B cell (primary cell): ENCODE measurements at regions not wholly inside any gene's neighbourhood (a gene's known extent, or its start where the extent isn't known, plus 50 kb on each side); places are given as distances from the start of the nearest gene placed in this dataset.

Experiments used
- ATAC-seq: fragments of 200-7000 bp; cut with Tn5 transposase; one replicate; pipeline ENCODE4 v1.10.0; 2021; ENCODE audit warnings: low read depth, mild to moderate bottlenecking, moderate number of reproducible peaks, moderate library complexity
- CTCF ChIA-PET: fragments of 350-600 bp; sonication (Branson Sonifier 250); formaldehyde crosslinking; loops from one replicate; lab custom pipeline; 2021; ENCODE audit warnings: antibody characterized with exemption, inconsistent platforms; lab: Charles Lee
- POLR2A ChIA-PET: fragments of 350-600 bp; sonication (Branson Sonifier 250); formaldehyde crosslinking; loops from one replicate; lab custom pipeline; 2021; ENCODE audit warnings: antibody characterized with exemption; lab: Charles Lee
- DNase-seq: peaks from one replicate; pipeline ENCODE4 v3.0.0; 2013
- H2AFZ ChIP-seq: 2 replicates; pipeline ENCODE4 v1.6.1; 2012; ENCODE audit warnings: mild to moderate bottlenecking, low read depth, low read length; ENCODE audit not compliant: insufficient read depth, poor library complexity, severe bottlenecking
- H3K27ac ChIP-seq, 2 donors: 1 replicate in 1 of 2; 2 replicates in 1 of 2; pipeline ENCODE4 v1.5.1; 2012 to 2013; ENCODE audit warnings: low read length in 2 of 2, mild to moderate bottlenecking in 2 of 2, moderate library complexity in 1 of 2
- H3K27me3 ChIP-seq, 4 experiments: fragments of 200-600 bp in 1 of 4; sonication (generic) in 1 of 4; replicated peaks in 1 of 4; 1 replicate in 2 of 4; 2 replicates in 2 of 4; pipeline versions ENCODE4 v1.6.1 to v1.7.0; 2013 to 2016; ENCODE audit warnings: low read length in 3 of 4, mild to moderate bottlenecking in 2 of 4, mixed read lengths in 1 of 4, moderate library complexity in 1 of 4; ENCODE audit not compliant: insufficient read depth in 4 of 4, control insufficient read depth in 3 of 4; ENCODE audit errors: control extremely low read depth in 1 of 4
- H3K36me3 ChIP-seq, 2 experiments: replicated peaks in 1 of 2; 1 replicate in 1 of 2; 2 replicates in 1 of 2; pipeline versions ENCODE4 v1.6.1 to v1.7.1; 2013; ENCODE audit warnings: low read length in 1 of 2; ENCODE audit not compliant: insufficient read depth in 2 of 2, control insufficient read depth in 1 of 2; ENCODE audit errors: control extremely low read depth in 1 of 2, extremely low read depth in 1 of 2
- H3K4me1 ChIP-seq, 2 donors: fragments of 200-600 bp in 1 of 2; sonication (generic) in 1 of 2; 1 replicate in 1 of 2; 2 replicates in 1 of 2; pipeline versions ENCODE4 v1.5.1 to v1.6.1; 2013 to 2017; ENCODE audit warnings: low read length in 2 of 2; ENCODE audit not compliant: control insufficient read depth in 2 of 2, insufficient read depth in 2 of 2
- H3K4me2 ChIP-seq: replicated peaks from 2 replicates; pipeline ENCODE3; 2012; ENCODE audit warnings: mild to moderate bottlenecking, low read depth, low read length; ENCODE audit not compliant: poor library complexity, severe bottlenecking
- H3K4me3 ChIP-seq, 5 experiments: fragments of 200-600 bp in 1 of 5; sonication (generic) in 1 of 5; 1 replicate in 3 of 5; 2 replicates in 2 of 5; pipeline versions ENCODE4 v1.5.1 to v1.7.0; 2011 to 2016; ENCODE audit warnings: low read length in 4 of 5, mild to moderate bottlenecking in 4 of 5, low read depth in 2 of 5, control low read depth in 1 of 5, moderate library complexity in 1 of 5; ENCODE audit not compliant: insufficient read depth in 1 of 5; ENCODE audit errors: control extremely low read depth in 1 of 5, extremely low read depth in 1 of 5
- H3K79me2 ChIP-seq: fragments of 200-600 bp; sonication (generic); one replicate; pipeline ENCODE4 v1.6.0; 2016; ENCODE audit warnings: low read length; ENCODE audit not compliant: control insufficient read depth, insufficient read depth
- H3K9ac ChIP-seq: fragments of 200-600 bp; sonication (generic); 2 replicates; pipeline ENCODE4 v1.6.1; 2017; ENCODE audit warnings: mild to moderate bottlenecking, low read length, moderate library complexity
- H3K9me3 ChIP-seq, 3 donors: one replicate each; pipeline versions ENCODE4 v1.6.1 to v1.7.1; 2013; ENCODE audit warnings: low read length in 2 of 3; ENCODE audit not compliant: control insufficient read depth in 2 of 3, insufficient read depth in 1 of 3; ENCODE audit errors: control extremely low read depth in 1 of 3
- H4K20me1 ChIP-seq: 2 replicates; pipeline ENCODE4 v1.6.0; 2012; ENCODE audit warnings: mild to moderate bottlenecking, low read length; ENCODE audit not compliant: insufficient read depth, control insufficient read depth, poor library complexity, severe bottlenecking
- H3K27ac Mint-ChIP-seq: one replicate; pipeline ENCODE4 v1.8.0; 2021; ENCODE audit warnings: mixed read lengths
- H3K27me3 Mint-ChIP-seq: one replicate; pipeline ENCODE4 v1.8.0; 2021; ENCODE audit warnings: mixed read lengths
- H3K4me1 Mint-ChIP-seq: one replicate; pipeline ENCODE4 v1.8.0; 2021; ENCODE audit warnings: mixed read lengths
- H3K4me3 Mint-ChIP-seq: one replicate; pipeline ENCODE4 v1.8.0; 2021; ENCODE audit warnings: mixed read lengths
- H3K9me3 Mint-ChIP-seq: one replicate; pipeline ENCODE4 v1.8.0; 2022; ENCODE audit warnings: mixed read lengths; ENCODE audit not compliant: insufficient read depth
- CTCF ChIP-seq: fragments of 200-600 bp; IDR thresholded peaks from one replicate; pipeline ENCODE4 v1.8.0; 2022; ENCODE audit warnings: antibody characterized with exemption, mild to moderate bottlenecking
- EZH2 ChIP-seq: IDR thresholded peaks from 2 replicates; pipeline ENCODE4 v1.6.1; 2012; ENCODE audit warnings: borderline replicate concordance, low read depth, mild to moderate bottlenecking, moderate library complexity, low read length; ENCODE audit not compliant: insufficient read depth, poor library complexity, severe bottlenecking
- WGBS: methylation state at CpG from one replicate; pipeline ENCODE4 v1.1.5; 2013; ENCODE audit warnings: missing lambda C conversion rate; ENCODE audit not compliant: insufficient coverage; 5-methylcytosine and 5-hydroxymethylcytosine counted together
- intact Hi-C: fragments of 100-400 bp; cut with micrococcal nuclease; formaldehyde crosslinking; loops from one replicate; pipeline ENCODE4 v1.10.0; 2022

- Mint-ChIP-seq H3K4me1 (no peaks in the 10 kb centered on the region), H3K9me3 (peaks cover 3% of the 10 kb centered on the region), H3K4me3 (no peak overlapping the region), H3K27ac (no peak overlapping the region), H3K27me3 (peaks cover 29% of the 10 kb centered on the region)
- Histone ChIP-seq H3K9me3 (no peaks in the 10 kb centered on the region), H3K27me3 (no peaks in the 10 kb centered on the region), H3K4me3 (no peak overlapping the region), H3K36me3 (no peaks in the 10 kb centered on the region), H3K4me1 (no peaks in the 10 kb centered on the region), H3K27ac (no peak overlapping the region), H3K9ac (no peak overlapping the region), H3K79me2 (no peaks in the 10 kb centered on the region), H3K4me2 (no peak overlapping the region), H2AFZ (no peak overlapping the region), H4K20me1 (no peaks in the 10 kb centered on the region)
- TF ChIP-seq CTCF (no peak), EZH2 (no peak)
- intact Hi-C loops, result no loop called here
- CTCF ChIA-PET, result no interaction called here
- ATAC-seq (no peak), DNase-seq (no peak)
- WGBS, result no CpG with 5 or more reads among the region's 4 CpGs
- POLR2A ChIA-PET, result no interaction called here
These were observed 119.8 kb upstream of the TSPAN5 start for GRCh38 chr4:98778206-98778605.

- intact Hi-C loops, result no loop called here
- Histone ChIP-seq H3K79me2 (no peaks in the 10 kb centered on the region), H3K9me3 (no peaks in the 10 kb centered on the region), H3K4me2 (no peak overlapping the region), H3K4me1 (no peaks in the 10 kb centered on the region), H3K9ac (no peak overlapping the region), H3K36me3 (no peaks in the 10 kb centered on the region), H2AFZ (no peak overlapping the region), H3K4me3 (no peak overlapping the region), H3K27me3 (no peaks in the 10 kb centered on the region), H3K27ac (no peak overlapping the region), H4K20me1 (no peaks in the 10 kb centered on the region)
- H3K4me1 Mint-ChIP-seq, result no peaks in the 10 kb centered on the region
- TF ChIP-seq EZH2 (no peak), CTCF (no peak)
- H3K27ac Mint-ChIP-seq, result no peak overlapping the region
- DNase-seq, result no peak
- CTCF ChIA-PET, result no interaction called here
- H3K9me3 Mint-ChIP-seq, result peaks cover 3% of the 10 kb centered on the region
- peaks cover 9% of the 10 kb centered on the region for H3K27me3 Mint-ChIP-seq
- no peak overlapping the region for H3K4me3 Mint-ChIP-seq
- no CpG with 5 or more reads among the region's 2 CpGs for WGBS
- no peak for ATAC-seq
- POLR2A ChIA-PET, result no interaction called here
These were observed 117.3 kb upstream of the TSPAN5 start for GRCh38 chr4:98775672-98776071.
